Epithelial cell of esophagus (primary cell): ENCODE measurements at regions not wholly inside any gene's neighbourhood (a gene's known extent, or its start where the extent isn't known, plus 50 kb on each side); places are given as distances from the start of the nearest gene placed in this dataset.

Source experiments
- DNase-seq: peaks from one replicate; pipeline ENCODE4 v3.0.0; 2010; ENCODE audit warnings: low read depth
- H3K4me3 ChIP-seq: 2 replicates; pipeline ENCODE4 v1.5.1; 2011; ENCODE audit warnings: mild to moderate bottlenecking, low read length, control low read depth
- TF ChIP-seq, protein P1 (sequence below): IDR thresholded peaks from 2 replicates; pipeline ENCODE4 v1.5.1; 2011; ENCODE audit warnings: low read depth, mild to moderate bottlenecking, low read length, control low read depth, inconsistent platforms; ENCODE audit not compliant: insufficient read depth; ENCODE audit errors: missing control alignments

DNA sequence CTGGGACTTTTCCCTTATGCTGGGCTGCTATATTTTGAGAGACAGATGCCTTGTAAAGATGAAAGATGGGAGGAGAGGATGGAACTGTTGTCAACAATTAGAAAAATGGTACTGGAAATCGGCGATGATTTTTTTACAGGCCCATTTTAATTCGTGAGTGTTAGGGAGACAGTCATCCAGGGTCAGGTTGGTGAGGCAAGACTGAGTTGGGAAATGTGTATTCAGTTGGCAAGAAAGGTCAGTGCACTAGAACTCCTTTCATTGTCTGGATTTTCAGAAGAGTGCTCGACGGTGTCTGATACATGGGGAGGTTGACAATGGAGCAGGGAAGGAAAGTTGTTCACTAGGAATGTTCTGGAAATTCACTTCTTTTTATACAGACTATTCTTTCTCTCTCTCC, 394.4 kb downstream of the QKI start:
- no peak overlapping the region for H3K4me3 ChIP-seq
- DNase-seq, result no peak
- TF ChIP-seq, protein P1, sequence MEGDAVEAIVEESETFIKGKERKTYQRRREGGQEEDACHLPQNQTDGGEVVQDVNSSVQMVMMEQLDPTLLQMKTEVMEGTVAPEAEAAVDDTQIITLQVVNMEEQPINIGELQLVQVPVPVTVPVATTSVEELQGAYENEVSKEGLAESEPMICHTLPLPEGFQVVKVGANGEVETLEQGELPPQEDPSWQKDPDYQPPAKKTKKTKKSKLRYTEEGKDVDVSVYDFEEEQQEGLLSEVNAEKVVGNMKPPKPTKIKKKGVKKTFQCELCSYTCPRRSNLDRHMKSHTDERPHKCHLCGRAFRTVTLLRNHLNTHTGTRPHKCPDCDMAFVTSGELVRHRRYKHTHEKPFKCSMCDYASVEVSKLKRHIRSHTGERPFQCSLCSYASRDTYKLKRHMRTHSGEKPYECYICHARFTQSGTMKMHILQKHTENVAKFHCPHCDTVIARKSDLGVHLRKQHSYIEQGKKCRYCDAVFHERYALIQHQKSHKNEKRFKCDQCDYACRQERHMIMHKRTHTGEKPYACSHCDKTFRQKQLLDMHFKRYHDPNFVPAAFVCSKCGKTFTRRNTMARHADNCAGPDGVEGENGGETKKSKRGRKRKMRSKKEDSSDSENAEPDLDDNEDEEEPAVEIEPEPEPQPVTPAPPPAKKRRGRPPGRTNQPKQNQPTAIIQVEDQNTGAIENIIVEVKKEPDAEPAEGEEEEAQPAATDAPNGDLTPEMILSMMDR, result no peak

GRCh38 chr6:163808231-163808630, 393.7 kb downstream of the QKI start:
- TF ChIP-seq, protein P1, result no peak

DNA sequence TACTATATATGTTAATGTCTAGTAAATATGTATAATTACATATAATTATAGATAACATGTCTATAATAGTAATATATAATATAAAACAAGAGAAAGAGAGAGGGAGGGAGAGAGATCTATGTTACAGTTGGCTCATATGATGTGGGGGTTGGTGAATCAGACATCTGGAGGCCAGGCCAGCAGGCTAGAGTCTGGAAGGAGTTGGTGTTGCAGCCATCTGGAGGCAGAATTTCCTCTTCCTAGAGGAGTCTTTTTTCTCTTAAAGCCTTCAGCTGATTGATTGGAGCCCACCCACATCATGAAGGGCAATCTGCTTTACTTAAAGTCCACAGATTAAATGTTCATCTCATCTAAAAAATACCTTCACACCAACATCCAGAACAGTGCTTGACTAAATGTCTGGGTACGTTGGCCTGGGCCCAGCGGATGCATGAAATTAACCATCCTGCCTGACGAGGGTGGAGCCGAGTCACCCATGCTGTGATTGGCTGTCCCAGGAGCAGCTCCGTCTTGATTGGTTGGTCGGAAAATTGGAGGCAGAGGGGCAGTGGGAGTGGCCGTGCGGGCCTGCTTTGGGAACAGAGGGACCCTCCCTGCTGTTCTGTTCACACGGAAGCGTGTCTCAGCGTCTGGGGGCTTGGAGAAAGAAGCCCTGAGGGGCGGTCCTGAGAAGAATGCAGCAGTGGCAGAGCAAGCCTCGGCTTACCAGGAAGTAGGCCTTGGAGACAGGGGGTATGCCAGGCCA, 392.4 kb downstream of the QKI start:
- H3K4me3 ChIP-seq, result no peak overlapping the region
- no peak for DNase-seq
- TF ChIP-seq, protein P1, result no peak

More at GRCh38 chr6:163808231-163808630, 393.7 kb downstream of the QKI start:
- H3K4me3 ChIP-seq, result no peak overlapping the region
- DNase-seq, result no peak

DNA sequence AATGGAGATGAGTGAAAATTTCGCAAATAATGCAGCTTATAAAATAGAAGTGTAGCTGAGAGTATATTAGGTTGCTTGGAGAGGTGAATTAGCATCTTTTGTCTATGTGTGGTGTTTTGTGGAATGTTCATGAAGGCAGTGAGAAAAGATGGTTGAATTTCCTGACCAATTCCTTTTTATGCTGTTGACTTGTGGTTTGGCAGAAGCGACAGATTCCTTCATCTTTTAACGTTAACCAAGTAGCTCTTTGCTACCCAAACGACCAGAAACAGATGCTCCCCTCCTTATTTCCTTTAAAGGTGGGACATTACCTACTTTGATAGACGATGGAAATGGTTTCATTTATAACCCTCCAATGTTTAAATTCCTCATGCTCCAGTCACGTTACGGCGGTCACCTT, 390.5 kb downstream of the QKI start:
- H3K4me3 ChIP-seq, result no peak overlapping the region
- DNase-seq, result no peak
- TF ChIP-seq, protein P1, result no peak

DNA sequence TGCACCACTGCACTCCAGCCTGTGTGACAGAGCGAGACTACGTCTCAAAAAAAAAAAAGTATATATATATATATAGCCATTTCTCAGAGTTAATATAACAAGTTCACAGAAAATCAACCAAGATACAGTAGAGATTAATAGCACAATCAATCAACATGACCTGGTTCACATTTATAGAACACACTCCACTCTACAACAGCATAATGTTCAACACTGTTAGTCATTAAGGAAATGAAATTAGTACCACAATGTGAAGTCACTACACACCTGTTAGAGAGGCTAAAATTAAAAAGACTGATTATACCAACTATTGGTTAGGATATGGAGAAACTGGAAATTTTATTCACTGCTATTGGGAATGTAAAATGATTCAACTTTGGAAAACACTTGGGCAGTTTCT, 387.7 kb downstream of the QKI start:
- DNase-seq, result no peak
- TF ChIP-seq, protein P1, result no peak

GRCh38 chr6:163797296-163797845, 382.9 kb downstream of the QKI start:
- TF ChIP-seq, protein P1, result no peak
- no peak for DNase-seq
- no peak overlapping the region for H3K4me3 ChIP-seq

More for the DNA sequence above, 387.7 kb downstream of the QKI start:
- no peak overlapping the region for H3K4me3 ChIP-seq
